ENCODE measurements at regions not wholly inside any gene's neighbourhood (a gene's known extent, or its start where the extent isn't known, plus 50 kb on each side); places are given as distances from the start of the nearest gene placed in this dataset.

DNA sequence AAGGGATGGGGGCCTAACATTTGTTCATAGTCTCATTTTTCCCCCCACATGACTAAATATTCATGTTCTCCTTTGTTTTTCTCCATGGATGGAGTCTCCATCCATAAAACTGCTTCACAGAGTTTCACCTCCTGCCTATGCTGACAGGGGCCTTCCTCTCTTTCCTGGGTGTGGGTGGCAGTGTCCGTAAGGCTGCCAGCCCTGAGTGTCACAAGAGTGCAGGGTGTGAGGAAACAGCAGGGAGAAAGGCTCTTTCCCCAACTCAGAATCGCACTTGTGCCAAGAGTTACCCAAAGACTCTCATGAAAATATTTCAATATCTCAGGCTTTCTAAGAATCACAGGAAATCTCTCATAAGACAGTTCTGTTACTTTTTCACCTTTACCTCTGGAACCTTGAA, 346.2 kb upstream of the MMS22L start:
- TF ChIP-seq, protein P1, sequence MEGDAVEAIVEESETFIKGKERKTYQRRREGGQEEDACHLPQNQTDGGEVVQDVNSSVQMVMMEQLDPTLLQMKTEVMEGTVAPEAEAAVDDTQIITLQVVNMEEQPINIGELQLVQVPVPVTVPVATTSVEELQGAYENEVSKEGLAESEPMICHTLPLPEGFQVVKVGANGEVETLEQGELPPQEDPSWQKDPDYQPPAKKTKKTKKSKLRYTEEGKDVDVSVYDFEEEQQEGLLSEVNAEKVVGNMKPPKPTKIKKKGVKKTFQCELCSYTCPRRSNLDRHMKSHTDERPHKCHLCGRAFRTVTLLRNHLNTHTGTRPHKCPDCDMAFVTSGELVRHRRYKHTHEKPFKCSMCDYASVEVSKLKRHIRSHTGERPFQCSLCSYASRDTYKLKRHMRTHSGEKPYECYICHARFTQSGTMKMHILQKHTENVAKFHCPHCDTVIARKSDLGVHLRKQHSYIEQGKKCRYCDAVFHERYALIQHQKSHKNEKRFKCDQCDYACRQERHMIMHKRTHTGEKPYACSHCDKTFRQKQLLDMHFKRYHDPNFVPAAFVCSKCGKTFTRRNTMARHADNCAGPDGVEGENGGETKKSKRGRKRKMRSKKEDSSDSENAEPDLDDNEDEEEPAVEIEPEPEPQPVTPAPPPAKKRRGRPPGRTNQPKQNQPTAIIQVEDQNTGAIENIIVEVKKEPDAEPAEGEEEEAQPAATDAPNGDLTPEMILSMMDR (IDR thresholded peaks at IDR 0.05; ENCODE audit: insufficient read depth, low read depth, low read length), result no peak
- TF ChIP-seq EZH2 (IDR thresholded peaks at IDR 0.05; ENCODE audit: insufficient read depth, low read length), result no peak
